Ammon's horn (tissue), 1 donor: ENCODE measurements at regions not wholly inside any gene's neighbourhood (a gene's known extent, or its start where the extent isn't known, plus 50 kb on each side); places are given as distances from the start of the nearest gene placed in this dataset.

ENCODE experiments used
- DNase-seq: peaks from one replicate; pipeline ENCODE4 v3.0.0-alpha.2; 2016; ENCODE audit warnings: low spot score

- DNase-seq: no peak
These were observed 374.2 kb upstream of the IRX1 start for GRCh38 chr5:3221432-3221831.

DNA sequence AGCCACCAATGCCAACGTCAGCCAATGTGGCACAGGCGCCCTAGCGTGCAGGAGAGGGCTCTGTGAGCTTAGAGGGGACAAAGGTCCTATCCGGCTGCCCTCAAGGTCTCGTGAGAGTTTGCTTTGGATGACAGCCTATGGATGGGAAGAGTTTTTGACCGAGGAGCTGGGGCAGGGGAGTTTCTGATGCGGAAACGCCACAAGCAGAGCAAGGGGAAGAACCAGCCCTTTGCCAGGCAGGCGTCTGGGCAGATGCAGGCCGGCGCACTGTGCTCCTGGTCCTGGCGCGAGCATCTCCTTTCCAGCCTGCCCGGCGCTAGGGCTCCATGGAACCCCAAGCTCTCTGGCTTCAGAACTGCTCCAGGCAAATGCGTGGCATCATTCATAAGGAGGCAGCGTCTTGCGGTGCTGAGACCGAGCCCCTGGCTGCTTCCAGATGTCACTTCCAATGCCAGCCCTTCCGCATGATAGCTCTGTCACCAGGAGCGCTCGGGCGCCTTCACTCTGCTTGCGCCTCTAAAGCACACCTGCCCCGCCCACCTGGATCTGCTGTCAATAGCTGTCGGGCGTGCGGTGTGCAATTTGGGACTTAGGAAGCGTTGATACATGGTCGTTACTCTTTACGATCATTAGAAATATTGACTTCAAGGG, 374.9 kb upstream of the IRX1 start:
- no peak for DNase-seq

DNA sequence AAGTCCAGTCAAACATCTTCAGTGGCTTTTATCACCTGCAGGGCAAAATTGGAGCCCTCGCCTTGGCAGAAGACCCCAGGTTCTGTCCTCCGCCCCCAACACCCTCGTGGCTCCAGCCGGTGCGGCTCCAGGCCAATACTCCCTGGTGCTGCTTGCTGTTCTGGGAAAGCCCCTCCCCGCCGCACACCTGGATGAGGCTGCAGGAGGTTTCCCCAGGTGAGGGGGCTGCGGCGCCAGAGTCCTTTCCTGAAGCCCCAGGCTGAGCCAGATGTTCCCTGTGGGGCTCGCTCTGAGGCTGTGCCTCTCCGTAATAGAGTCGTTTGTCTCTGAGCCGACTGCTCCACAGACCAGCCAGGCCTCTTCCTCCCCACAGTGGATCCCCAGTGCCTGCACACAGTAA, 375.4 kb upstream of the IRX1 start:
- no peak for DNase-seq

DNA sequence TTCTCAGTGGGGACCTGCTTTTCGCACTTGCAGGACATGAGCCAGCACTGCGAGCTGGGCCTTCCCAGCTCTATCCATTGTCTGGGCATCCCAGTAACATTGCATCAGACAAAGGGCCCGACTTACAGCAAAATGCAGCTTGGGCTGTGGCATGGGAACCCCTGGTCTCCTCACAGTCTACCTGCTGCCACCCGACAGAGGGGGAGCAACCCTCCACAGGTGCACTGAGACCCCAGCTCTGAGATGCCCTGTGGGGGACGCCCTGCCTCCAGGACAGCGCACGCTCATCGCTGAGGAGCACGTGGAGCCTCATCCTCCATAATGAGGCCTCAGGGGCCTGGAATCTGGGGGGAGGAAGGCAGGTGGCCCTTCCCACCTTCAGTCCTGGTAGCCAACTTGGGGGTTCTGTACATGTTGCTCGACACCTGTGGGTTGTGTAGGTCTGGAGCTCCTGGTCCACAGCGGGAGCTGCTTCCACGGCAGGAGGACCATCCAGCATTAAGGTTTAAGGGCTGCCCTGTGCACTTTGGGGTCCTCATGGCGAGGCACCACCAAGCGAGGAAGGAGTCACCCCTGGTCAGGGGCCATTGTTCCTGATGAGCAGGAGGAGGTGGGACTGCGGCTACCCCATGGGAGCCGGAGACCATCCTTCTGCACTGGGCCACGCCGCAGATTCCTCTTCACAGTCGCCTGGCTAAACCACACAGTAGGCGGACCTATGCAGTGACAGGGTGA, 376.5 kb upstream of the IRX1 start:
- no peak for DNase-seq

- DNase-seq: no peak
These were observed 377.7 kb upstream of the IRX1 start for GRCh38 chr5:3217771-3218495.

DNA sequence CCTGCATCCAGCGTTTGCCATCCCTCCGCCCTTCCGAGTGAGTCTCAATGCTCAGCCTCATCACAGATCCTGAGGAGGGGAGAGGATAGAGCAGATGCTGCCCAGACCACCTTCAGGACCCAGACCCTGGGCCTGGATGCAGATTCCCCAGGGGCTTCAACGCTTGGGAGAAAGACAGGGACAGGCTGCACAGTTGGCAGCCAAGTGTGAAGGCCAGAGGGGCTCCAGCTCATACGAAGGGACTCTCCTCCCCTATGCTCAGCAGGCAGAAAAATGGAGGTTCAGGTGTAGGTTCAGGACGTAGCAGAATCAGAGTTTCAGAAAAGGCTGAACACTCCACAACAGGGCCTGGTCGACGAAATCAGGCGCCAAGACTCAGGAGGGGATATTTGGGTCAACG, 378.5 kb upstream of the IRX1 start:
- no peak for DNase-seq

DNA sequence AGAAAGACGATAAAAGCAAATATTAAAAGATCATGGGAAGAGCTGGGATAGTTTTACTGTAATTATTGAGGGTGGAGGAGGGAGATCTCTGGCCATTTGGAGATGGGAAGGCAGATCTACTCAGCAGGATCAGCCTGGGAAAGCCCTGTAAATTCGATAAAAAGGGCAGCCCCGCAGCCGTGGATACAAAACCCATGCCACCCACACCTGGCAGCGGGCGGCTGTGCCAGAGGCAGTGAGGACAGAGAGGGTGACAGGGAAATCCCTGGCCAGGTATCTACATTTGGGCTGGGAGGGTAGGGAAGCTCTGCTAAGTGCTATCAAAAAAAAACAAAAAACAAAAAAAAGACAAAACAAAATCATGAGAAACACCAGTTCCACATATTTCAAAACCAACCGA, 379.2 kb upstream of the IRX1 start:
- no peak for DNase-seq

DNA sequence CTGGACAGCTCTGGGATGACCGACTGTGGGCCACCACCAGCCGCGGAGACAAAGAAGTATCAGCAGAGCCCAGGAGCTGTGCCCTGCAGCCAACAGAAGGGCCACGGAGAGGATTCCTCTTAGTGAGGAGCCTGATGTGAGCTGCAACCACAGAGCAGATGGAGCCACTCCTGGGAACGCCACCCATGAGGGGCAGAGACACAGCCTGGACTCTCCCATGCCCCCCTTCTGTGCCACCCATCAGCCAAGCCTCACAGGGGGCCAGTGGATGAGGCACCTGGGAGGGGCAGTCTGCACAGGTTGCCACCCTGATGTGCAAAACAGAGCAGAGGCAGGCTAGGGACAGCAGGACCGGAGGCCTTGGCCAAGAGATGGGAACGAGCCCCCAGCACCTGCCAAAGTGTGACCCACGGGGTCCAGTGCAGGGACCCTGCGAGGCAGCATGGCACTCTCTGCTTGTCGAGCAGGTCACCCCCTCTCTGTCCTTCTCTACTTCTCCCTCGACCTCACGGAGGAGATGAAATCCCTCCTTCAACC, 380.7 kb upstream of the IRX1 start:
- no peak for DNase-seq

DNA sequence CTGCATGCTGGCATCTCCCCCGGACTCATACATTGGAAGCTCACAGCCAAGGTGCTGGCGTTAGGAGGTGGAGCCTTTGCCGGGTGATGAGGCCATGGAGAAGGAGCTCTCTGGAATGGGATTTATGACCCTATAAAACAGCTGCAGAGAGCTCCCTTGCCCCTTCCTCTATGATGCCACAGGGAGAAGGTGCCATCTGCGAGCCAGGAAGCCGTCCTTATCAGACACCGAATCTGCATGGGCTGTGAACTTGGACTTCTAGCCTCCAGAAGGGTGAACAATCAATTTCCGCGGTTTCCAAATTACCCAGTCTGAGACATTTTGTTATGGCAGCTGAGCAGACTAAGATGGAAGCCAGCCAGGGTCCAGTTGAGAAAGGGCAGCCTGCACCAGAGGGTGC, 381.2 kb upstream of the IRX1 start:
- no peak for DNase-seq

DNA sequence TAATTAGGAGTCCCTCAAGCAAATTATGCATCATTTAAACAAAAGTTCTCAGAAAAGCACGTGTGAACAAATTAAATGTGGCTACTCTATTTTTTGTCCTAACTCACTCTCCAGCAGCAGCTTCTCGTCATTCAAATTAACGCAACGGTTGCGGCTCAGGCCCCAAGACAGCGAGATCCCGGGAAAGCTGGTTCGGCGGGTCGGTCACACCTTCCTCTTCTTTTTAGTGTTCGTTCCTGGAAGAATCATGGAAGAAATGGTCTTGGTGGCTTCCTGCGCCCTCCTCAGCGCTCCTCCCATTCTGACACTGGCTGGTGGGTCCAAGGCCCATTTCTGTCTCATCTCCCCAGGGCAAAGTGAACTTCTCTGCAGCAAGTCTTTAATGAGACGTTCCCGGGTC, 382.8 kb upstream of the IRX1 start:
- DNase-seq: no peak

GRCh38 chr5:3210531-3210930, 385.1 kb upstream of the IRX1 start:
- no peak for DNase-seq

GRCh38 chr5:3209918-3210317, 385.7 kb upstream of the IRX1 start:
- DNase-seq: no peak

DNA sequence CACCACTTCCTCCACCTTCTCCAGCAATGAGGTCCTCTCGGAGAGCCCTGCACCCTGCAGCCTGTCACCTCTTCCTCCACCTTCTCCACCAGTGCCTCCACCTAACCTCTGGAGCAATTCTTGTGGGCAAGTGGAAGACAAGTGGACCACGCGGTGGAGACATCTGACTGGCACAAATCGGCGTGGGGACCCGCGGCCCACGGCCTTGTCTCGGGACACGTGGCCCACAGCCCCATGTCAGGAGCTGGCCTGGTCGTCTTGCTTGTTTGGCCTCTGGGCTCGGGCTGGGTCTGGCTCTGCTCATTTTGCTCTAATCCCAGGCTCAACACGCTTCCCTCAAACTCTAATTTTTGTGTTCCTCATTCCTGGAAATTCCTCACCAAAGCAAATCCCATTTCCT, 393.1 kb upstream of the IRX1 start:
- no peak for DNase-seq

- no peak for DNase-seq
These were observed 393.7 kb upstream of the IRX1 start for GRCh38 chr5:3201941-3202340.

GRCh38 chr5:3201121-3201520, 394.5 kb upstream of the IRX1 start:
- no peak for DNase-seq

GRCh38 chr5:3199962-3200755, 395.5 kb upstream of the IRX1 start:
- no peak for DNase-seq

GRCh38 chr5:3198074-3198449, 397.6 kb upstream of the IRX1 start:
- no peak for DNase-seq

- peak; percentile 52 for DNase-seq
These were observed 398.1 kb upstream of the IRX1 start for GRCh38 chr5:3197304-3198073.

GRCh38 chr5:3195994-3196393, 399.6 kb upstream of the IRX1 start:
- no peak for DNase-seq

DNA sequence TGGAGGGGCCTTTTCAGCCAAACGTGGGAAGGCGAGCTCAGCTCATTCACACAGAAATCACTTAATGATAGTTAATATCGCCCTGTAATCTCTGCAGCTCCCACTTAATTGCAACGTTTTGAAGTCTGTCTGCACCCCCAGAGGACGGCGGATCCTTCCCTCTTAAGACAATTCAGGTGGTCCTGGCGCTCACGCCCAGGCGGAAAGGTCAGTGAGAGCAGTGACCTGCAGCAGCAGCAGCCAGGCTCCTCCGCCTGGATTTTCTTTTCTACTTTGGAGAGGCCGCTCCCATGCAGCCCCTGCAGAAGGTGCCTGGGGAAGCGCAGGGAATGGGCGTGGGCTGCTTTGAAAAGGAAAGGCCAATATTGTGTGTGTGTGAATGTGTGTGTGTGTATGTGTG, 400.9 kb upstream of the IRX1 start:
- no peak for DNase-seq

DNA sequence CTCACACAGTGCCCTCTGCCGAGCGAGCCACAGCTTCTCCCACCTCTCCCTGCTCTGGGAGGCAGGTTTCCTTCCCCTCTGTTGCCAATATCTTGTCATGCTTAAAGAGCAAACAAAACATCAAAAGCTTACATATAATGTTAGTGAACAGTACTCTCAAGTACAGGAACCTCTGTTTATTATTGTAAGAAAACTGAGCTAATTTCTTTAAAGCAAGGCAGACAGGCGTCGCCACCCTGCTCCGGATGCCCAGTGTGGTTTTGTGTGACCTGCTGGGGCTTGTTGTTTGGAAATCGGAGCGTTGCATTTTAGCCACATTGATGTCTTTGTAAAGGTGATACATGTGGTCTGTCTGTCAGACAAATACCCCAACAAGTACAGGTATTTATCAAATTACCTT, 401.4 kb upstream of the IRX1 start:
- no peak for DNase-seq

GRCh38 chr5:3191585-3191984, 404.0 kb upstream of the IRX1 start:
- DNase-seq: no peak
